ENCODE measurements at regions not wholly inside any gene's neighbourhood (a gene's known extent, or its start where the extent isn't known, plus 50 kb on each side); places are given as distances from the start of the nearest gene placed in this dataset.

DNA sequence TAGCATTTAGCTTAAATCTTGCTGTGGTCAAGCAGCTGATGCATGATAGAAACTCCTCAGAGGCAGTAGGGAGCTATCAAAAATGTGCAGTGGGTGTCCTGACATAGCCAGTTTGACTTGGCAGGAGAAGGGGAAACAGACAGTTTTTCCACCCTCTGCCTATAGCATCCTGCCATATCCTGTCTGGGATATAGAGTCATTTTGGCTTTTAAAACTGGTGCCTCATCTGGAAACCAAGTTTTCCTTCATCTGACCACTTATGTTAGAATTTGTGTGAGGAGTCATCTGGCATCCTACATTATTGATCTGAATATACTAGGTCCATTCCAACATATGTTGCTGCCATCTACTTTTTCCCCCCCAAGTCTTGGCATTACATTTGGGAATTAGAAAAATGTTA lies 284.1 kb downstream of the CD109 start:
- TF ChIP-seq SIX5 (IDR thresholded peaks at IDR 0.05; ENCODE audit: borderline replicate concordance in 1 of 2, insufficient read depth in 1 of 2, low read depth in 1 of 2, low read length in 2 of 2): no peak
- TF ChIP-seq, protein P1, sequence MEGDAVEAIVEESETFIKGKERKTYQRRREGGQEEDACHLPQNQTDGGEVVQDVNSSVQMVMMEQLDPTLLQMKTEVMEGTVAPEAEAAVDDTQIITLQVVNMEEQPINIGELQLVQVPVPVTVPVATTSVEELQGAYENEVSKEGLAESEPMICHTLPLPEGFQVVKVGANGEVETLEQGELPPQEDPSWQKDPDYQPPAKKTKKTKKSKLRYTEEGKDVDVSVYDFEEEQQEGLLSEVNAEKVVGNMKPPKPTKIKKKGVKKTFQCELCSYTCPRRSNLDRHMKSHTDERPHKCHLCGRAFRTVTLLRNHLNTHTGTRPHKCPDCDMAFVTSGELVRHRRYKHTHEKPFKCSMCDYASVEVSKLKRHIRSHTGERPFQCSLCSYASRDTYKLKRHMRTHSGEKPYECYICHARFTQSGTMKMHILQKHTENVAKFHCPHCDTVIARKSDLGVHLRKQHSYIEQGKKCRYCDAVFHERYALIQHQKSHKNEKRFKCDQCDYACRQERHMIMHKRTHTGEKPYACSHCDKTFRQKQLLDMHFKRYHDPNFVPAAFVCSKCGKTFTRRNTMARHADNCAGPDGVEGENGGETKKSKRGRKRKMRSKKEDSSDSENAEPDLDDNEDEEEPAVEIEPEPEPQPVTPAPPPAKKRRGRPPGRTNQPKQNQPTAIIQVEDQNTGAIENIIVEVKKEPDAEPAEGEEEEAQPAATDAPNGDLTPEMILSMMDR (IDR thresholded peaks at IDR 0.05 in 2 of 3, conservative IDR thresholded peaks at IDR 0.05 in 1 of 3; ENCODE audit: insufficient read depth in 2 of 3, low read depth in 1 of 3, low read length in 3 of 3): no peak
- no peak for TF ChIP-seq POLR2AphosphoS5 (IDR thresholded peaks at IDR 0.05; ENCODE audit: control insufficient read depth, insufficient read depth, low read depth, low read length)
- TF ChIP-seq LEF1 (IDR thresholded peaks at IDR 0.05): no peak
- TF ChIP-seq ATF1 (CRISPR knock-in tag; IDR thresholded peaks at IDR 0.05): no peak
- no peak for TF ChIP-seq ATF1 (tag; IDR thresholded peaks at IDR 0.05)
- TF ChIP-seq ZNF592 (IDR thresholded peaks at IDR 0.05): no peak
- TF ChIP-seq ZNF24 (IDR thresholded peaks at IDR 0.05): no peak

Data from K562 (cell line).